ENCODE measurements at regions not wholly inside any gene's neighbourhood (a gene's known extent, or its start where the extent isn't known, plus 50 kb on each side); places are given as distances from the start of the nearest gene placed in this dataset.

DNA sequence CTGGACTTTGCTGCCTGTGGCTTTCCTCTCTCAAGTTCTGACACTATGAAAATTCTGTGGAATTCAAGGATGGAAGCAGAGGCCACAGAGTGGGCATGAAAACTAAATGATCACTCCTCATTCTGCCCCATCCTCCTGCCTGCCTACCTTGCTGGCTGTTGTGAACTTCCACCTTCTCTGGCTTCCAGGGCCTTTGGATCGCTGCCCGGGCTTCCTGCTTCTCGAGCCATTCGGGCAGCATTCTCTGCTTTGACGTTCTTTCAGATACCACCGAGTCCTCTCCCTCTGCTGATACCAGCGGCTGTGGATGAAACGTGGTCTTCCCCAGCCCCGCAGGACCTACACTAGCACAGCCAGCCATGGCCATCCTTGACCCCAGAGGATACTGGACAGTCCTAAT is 327.7 kb upstream of the SLC14A2 start:
- Mint-ChIP-seq H3K4me1 (ENCODE audit: low read depth, unreplicated experiment) (peaks cover 14% of the 10 kb centered on the region), H3K4me3 (ENCODE audit: unreplicated experiment) (no peak overlapping the region), H3K9me3 (ENCODE audit: unreplicated experiment) (peaks cover 3% of the 10 kb centered on the region), H3K27ac (ENCODE audit: unreplicated experiment) (no peak overlapping the region), H3K27me3 (ENCODE audit: low read depth, unreplicated experiment) (peaks cover 10% of the 10 kb centered on the region), H3K36me3 (ENCODE audit: low read depth, unreplicated experiment) (no peaks in the 10 kb centered on the region)
- Histone ChIP-seq H3K9ac (ENCODE audit: low read length) (no peak overlapping the region), H2AFZ (ENCODE audit: low read depth, low read length) (no peak overlapping the region), H3K4me2 (ENCODE audit: low read length) (no peak overlapping the region), H4K20me1 (ENCODE audit: insufficient read depth, low read length) (no peaks in the 10 kb centered on the region), H3K79me2 (ENCODE audit: insufficient read depth, low read length) (no peaks in the 10 kb centered on the region), H3K27me3 (ENCODE audit: insufficient read depth, low read length) (no peaks in the 10 kb centered on the region), H3K4me1 (ENCODE audit: insufficient read depth, low read length) (peaks cover 14% of the 10 kb centered on the region), H3K27ac (ENCODE audit: low read depth, low read length) (no peak overlapping the region), H3K4me3 (ENCODE audit: insufficient read depth, low read depth, low read length) (no peak overlapping the region), H3K9me3 (ENCODE audit: insufficient read depth, low read depth, low read length) (no peaks in the 10 kb centered on the region), H3K36me3 (ENCODE audit: insufficient read depth, low read length) (no peaks in the 10 kb centered on the region)
- DNase-seq (ENCODE audit: low read depth) (no peak), FAIRE-seq (no peak)
- TF ChIP-seq EZH2 (IDR thresholded peaks at IDR 0.05; ENCODE audit: insufficient read depth, low read length): no peak
- TF ChIP-seq, protein P1, sequence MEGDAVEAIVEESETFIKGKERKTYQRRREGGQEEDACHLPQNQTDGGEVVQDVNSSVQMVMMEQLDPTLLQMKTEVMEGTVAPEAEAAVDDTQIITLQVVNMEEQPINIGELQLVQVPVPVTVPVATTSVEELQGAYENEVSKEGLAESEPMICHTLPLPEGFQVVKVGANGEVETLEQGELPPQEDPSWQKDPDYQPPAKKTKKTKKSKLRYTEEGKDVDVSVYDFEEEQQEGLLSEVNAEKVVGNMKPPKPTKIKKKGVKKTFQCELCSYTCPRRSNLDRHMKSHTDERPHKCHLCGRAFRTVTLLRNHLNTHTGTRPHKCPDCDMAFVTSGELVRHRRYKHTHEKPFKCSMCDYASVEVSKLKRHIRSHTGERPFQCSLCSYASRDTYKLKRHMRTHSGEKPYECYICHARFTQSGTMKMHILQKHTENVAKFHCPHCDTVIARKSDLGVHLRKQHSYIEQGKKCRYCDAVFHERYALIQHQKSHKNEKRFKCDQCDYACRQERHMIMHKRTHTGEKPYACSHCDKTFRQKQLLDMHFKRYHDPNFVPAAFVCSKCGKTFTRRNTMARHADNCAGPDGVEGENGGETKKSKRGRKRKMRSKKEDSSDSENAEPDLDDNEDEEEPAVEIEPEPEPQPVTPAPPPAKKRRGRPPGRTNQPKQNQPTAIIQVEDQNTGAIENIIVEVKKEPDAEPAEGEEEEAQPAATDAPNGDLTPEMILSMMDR (IDR thresholded peaks at IDR 0.05; ENCODE audit: insufficient read depth, low read depth, low read length): no peak

DNA sequence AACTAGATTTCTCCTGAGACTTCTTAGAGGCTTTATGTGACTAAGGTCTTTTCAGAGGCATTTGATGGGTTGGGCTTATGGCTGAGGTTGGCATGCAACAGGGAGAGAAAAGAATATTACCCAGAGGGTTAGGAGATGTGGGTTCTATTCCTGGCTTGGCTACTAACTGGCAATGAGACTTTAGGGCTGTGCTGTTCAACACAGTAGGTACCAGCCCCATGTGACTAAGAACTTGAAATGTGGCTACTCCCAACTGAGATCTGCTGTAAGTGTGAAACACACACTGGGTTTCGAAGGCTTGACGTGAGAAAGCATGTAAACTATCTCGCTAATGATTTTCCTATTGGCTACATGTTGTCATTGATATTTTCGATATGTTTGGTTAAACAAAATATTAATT is 324.9 kb upstream of the SLC14A2 start:
- Histone ChIP-seq H3K36me3 (ENCODE audit: insufficient read depth, low read length) (no peaks in the 10 kb centered on the region), H3K27ac (ENCODE audit: low read depth, low read length) (no peak overlapping the region), H3K9me3 (ENCODE audit: insufficient read depth, low read depth, low read length) (no peaks in the 10 kb centered on the region), H3K27me3 (ENCODE audit: insufficient read depth, low read length) (no peaks in the 10 kb centered on the region), H3K4me1 (ENCODE audit: insufficient read depth, low read length) (peaks cover 15% of the 10 kb centered on the region), H3K4me2 (ENCODE audit: low read length) (no peak overlapping the region), H2AFZ (ENCODE audit: low read depth, low read length) (no peak overlapping the region), H3K4me3 (ENCODE audit: insufficient read depth, low read depth, low read length) (no peak overlapping the region), H3K9ac (ENCODE audit: low read length) (no peak overlapping the region), H3K79me2 (ENCODE audit: insufficient read depth, low read length) (no peaks in the 10 kb centered on the region), H4K20me1 (ENCODE audit: insufficient read depth, low read length) (no peaks in the 10 kb centered on the region)
- FAIRE-seq (no peak), DNase-seq (ENCODE audit: low read depth) (no peak)
- Mint-ChIP-seq H3K9me3 (ENCODE audit: unreplicated experiment) (no peaks in the 10 kb centered on the region), H3K27ac (ENCODE audit: unreplicated experiment) (no peak overlapping the region), H3K4me1 (ENCODE audit: low read depth, unreplicated experiment) (peaks cover 19% of the 10 kb centered on the region), H3K4me3 (ENCODE audit: unreplicated experiment) (no peak overlapping the region), H3K36me3 (ENCODE audit: low read depth, unreplicated experiment) (no peaks in the 10 kb centered on the region), H3K27me3 (ENCODE audit: low read depth, unreplicated experiment) (peaks cover 14% of the 10 kb centered on the region)
- TF ChIP-seq, protein P1 (IDR thresholded peaks at IDR 0.05; ENCODE audit: insufficient read depth, low read depth, low read length): no peak
- TF ChIP-seq EZH2 (IDR thresholded peaks at IDR 0.05; ENCODE audit: insufficient read depth, low read length): no peak

DNA sequence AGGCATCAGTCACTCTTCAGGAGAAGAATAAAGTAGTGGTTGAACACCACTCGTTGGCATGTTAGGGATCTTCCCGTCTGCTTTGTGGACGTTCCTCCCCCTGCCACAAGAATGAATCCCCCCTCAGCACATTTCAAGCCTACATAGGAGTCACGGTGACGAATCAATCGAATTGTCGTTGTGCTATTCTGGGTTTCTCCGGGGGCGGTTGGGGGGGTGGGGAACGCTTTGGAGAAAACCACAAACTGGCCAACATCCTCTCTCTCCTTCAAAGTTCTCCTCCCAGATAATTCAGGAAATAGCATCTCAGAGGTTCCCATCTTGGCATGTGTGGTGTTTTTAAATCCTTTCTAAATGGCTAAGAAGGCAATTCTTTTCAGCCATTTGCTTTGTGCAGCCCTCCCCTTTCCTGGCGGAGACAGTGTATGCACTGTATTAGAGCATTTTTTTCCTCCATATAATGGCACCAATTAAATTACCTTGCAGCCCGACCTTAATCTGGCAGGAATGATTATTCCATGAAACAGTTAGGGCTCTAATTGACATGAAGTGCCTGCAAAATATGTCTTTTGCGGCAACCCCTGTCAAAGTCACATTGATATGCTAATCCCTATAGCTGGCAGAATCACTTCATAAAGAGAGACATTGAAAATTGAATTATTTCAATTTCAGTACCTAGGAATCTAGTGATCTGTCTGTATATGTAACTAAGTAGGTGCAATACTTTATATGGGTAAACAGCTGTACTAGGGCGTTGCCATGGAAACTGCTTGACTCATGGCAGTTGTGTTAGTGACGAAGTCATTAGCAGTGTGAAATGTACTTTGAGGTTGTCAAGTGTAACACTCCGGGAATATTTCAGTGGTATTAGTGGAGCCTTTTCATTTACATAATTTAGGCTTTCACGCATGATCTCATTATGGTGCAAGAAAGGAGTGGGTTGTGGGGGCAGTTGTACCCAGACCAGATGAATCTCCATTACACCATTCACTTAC is 323.4 kb upstream of the SLC14A2 start:
- Histone ChIP-seq H3K27ac (ENCODE audit: low read depth, low read length) (peak overlapping the region; percentile 81), H3K27me3 (ENCODE audit: insufficient read depth, low read length) (no peaks in the 10 kb centered on the region), H3K4me1 (ENCODE audit: insufficient read depth, low read length) (peaks cover 15% of the 10 kb centered on the region), H3K4me2 (ENCODE audit: low read length) (peak overlapping the region; percentile 80), H4K20me1 (ENCODE audit: insufficient read depth, low read length) (no peaks in the 10 kb centered on the region), H3K79me2 (ENCODE audit: insufficient read depth, low read length) (no peaks in the 10 kb centered on the region), H2AFZ (ENCODE audit: low read depth, low read length) (peak overlapping the region; percentile 65), H3K9ac (ENCODE audit: low read length) (peak overlapping the region; percentile 59), H3K4me3 (ENCODE audit: insufficient read depth, low read depth, low read length) (peak overlapping the region; percentile 31), H3K36me3 (ENCODE audit: insufficient read depth, low read length) (no peaks in the 10 kb centered on the region), H3K9me3 (ENCODE audit: insufficient read depth, low read depth, low read length) (no peaks in the 10 kb centered on the region)
- peaks cover 19% of the 10 kb centered on the region for H3K4me1 Mint-ChIP-seq (ENCODE audit: low read depth, unreplicated experiment)
- H3K27ac Mint-ChIP-seq (ENCODE audit: unreplicated experiment): peak overlapping the region; percentile 56
- no peak overlapping the region for H3K4me3 Mint-ChIP-seq (ENCODE audit: unreplicated experiment)
- no peak for TF ChIP-seq EZH2 (IDR thresholded peaks at IDR 0.05; ENCODE audit: insufficient read depth, low read length)
- TF ChIP-seq, protein P1 (IDR thresholded peaks at IDR 0.05; ENCODE audit: insufficient read depth, low read depth, low read length): no peak
- H3K36me3 Mint-ChIP-seq (ENCODE audit: low read depth, unreplicated experiment): no peaks in the 10 kb centered on the region
- FAIRE-seq (peak; percentile 81), DNase-seq (ENCODE audit: low read depth) (peak; percentile 88)
- peaks cover 20% of the 10 kb centered on the region for H3K27me3 Mint-ChIP-seq (ENCODE audit: low read depth, unreplicated experiment)
- no peaks in the 10 kb centered on the region for H3K9me3 Mint-ChIP-seq (ENCODE audit: unreplicated experiment)

Data from astrocyte (in vitro differentiated cells and primary cell).